ENCODE measurements at regions not wholly inside any gene's neighbourhood (a gene's known extent, or its start where the extent isn't known, plus 50 kb on each side); places are given as distances from the start of the nearest gene placed in this dataset.

GRCh38 chr4:158038718-158039117 lies 134.1 kb downstream of the GASK1B start:
- Histone ChIP-seq H3K4me2 (ENCODE audit: low read length) (no peak overlapping the region), H3K36me3 (ENCODE audit: control insufficient read depth, low read length) (no peaks in the 10 kb centered on the region), H4K20me1 (ENCODE audit: control insufficient read depth, insufficient read depth, low read depth, low read length) (no peaks in the 10 kb centered on the region), H3F3A (ENCODE audit: control insufficient read depth, insufficient read depth) (no peaks in the 10 kb centered on the region), H3K9me2 (replicated peaks; ENCODE audit: control insufficient read depth, low read length) (no peaks in the 10 kb centered on the region), H3K27ac (ENCODE audit: low read depth, low read length) (no peak overlapping the region), H3K4me3 (ENCODE audit: low read length) (no peak overlapping the region), H3K4me1 (ENCODE audit: control insufficient read depth, low read length) (no peaks in the 10 kb centered on the region), H3K79me2 (ENCODE audit: control insufficient read depth, low read length) (no peaks in the 10 kb centered on the region), H3K27me3 (ENCODE audit: control insufficient read depth, low read length) (no peaks in the 10 kb centered on the region), H3K9me3 (ENCODE audit: control insufficient read depth, insufficient read depth, low read length) (no peaks in the 10 kb centered on the region)
- TF ChIP-seq EZH2phosphoT487 (IDR thresholded peaks at IDR 0.05; ENCODE audit: borderline replicate concordance, low read length): no peak
- no peak for TF ChIP-seq CTCF (IDR thresholded peaks at IDR 0.05; ENCODE audit: low read depth, low read length, poor library complexity, severe bottlenecking)

- Histone ChIP-seq H3K4me2 (ENCODE audit: low read length) (no peak overlapping the region), H3K4me1 (ENCODE audit: control insufficient read depth, low read length) (no peaks in the 10 kb centered on the region), H3K9me3 (ENCODE audit: control insufficient read depth, insufficient read depth, low read length) (no peaks in the 10 kb centered on the region), H3K79me2 (ENCODE audit: control insufficient read depth, low read length) (no peaks in the 10 kb centered on the region), H4K20me1 (ENCODE audit: control insufficient read depth, insufficient read depth, low read depth, low read length) (no peaks in the 10 kb centered on the region), H3K36me3 (ENCODE audit: control insufficient read depth, low read length) (no peaks in the 10 kb centered on the region), H3K27me3 (ENCODE audit: control insufficient read depth, low read length) (no peaks in the 10 kb centered on the region), H3F3A (ENCODE audit: control insufficient read depth, insufficient read depth) (no peaks in the 10 kb centered on the region), H3K27ac (ENCODE audit: low read depth, low read length) (no peak overlapping the region), H3K9me2 (replicated peaks; ENCODE audit: control insufficient read depth, low read length) (no peaks in the 10 kb centered on the region), H3K4me3 (ENCODE audit: low read length) (no peak overlapping the region)
- no peak for TF ChIP-seq CTCF (IDR thresholded peaks at IDR 0.05; ENCODE audit: low read depth, low read length, poor library complexity, severe bottlenecking)
Measured at GRCh38 chr4:158036998-158037397, 135.8 kb downstream of the GASK1B start.

GRCh38 chr4:158035662-158036195 lies 137.1 kb downstream of the GASK1B start:
- no peak overlapping the region for H3K4me3 ChIP-seq (ENCODE audit: low read length)
- no peaks in the 10 kb centered on the region for H3K9me3 ChIP-seq (ENCODE audit: control insufficient read depth, insufficient read depth, low read length)
- H3K36me3 ChIP-seq (ENCODE audit: control insufficient read depth, low read length): no peaks in the 10 kb centered on the region
- no peaks in the 10 kb centered on the region for H4K20me1 ChIP-seq (ENCODE audit: control insufficient read depth, insufficient read depth, low read depth, low read length)
- H3F3A ChIP-seq (ENCODE audit: control insufficient read depth, insufficient read depth): no peaks in the 10 kb centered on the region
- no peaks in the 10 kb centered on the region for H3K79me2 ChIP-seq (ENCODE audit: control insufficient read depth, low read length)
- no peaks in the 10 kb centered on the region for H3K9me2 ChIP-seq (replicated peaks; ENCODE audit: control insufficient read depth, low read length)
- no peaks in the 10 kb centered on the region for H3K4me1 ChIP-seq (ENCODE audit: control insufficient read depth, low read length)
- TF ChIP-seq EZH2phosphoT487 (IDR thresholded peaks at IDR 0.05; ENCODE audit: borderline replicate concordance, low read length): no peak
- TF ChIP-seq CTCF (IDR thresholded peaks at IDR 0.05; ENCODE audit: low read depth, low read length, poor library complexity, severe bottlenecking): no peak
- no peaks in the 10 kb centered on the region for H3K27me3 ChIP-seq (ENCODE audit: control insufficient read depth, low read length)
- H3K4me2 ChIP-seq (ENCODE audit: low read length): no peak overlapping the region
- no peak overlapping the region for H3K27ac ChIP-seq (ENCODE audit: low read depth, low read length)

Measured in DOHH2 (cell line).